ENCODE measurements at regions not wholly inside any gene's neighbourhood (a gene's known extent, or its start where the extent isn't known, plus 50 kb on each side); places are given as distances from the start of the nearest gene placed in this dataset.

GRCh38 chr1:87615901-87616300 is 287.2 kb downstream of the LMO4 start:
- TF ChIP-seq CTCF (IDR thresholded peaks at IDR 0.05) (no peak), POLR2AphosphoS5 (IDR thresholded peaks at IDR 0.05) (no peak), POLR2A (IDR thresholded peaks at IDR 0.05) (no peak), EP300 (IDR thresholded peaks at IDR 0.05; ENCODE audit: low read depth) (no peak)
